Left ventricle myocardium inferior (tissue), 1 donor: ENCODE measurements at regions not wholly inside any gene's neighbourhood (a gene's known extent, or its start where the extent isn't known, plus 50 kb on each side); places are given as distances from the start of the nearest gene placed in this dataset.

Experiments used
- DNase-seq: peaks from one replicate; pipeline ENCODE4 v3.0.0-alpha.2; 2020
- H3K27ac ChIP-seq: fragments of 200-600 bp; replicated peaks from 2 replicates; pipeline ENCODE4 v1.8.0; 2021
- H3K27me3 ChIP-seq: fragments of 200-600 bp; 2 replicates; pipeline ENCODE4 v1.8.0; 2021; ENCODE audit warnings: low read depth
- H3K36me3 ChIP-seq: fragments of 200-600 bp; 2 replicates; pipeline ENCODE4 v1.8.0; 2021
- H3K4me1 ChIP-seq: fragments of 200-600 bp; 2 replicates; pipeline ENCODE4 v1.8.0; 2021
- H3K4me3 ChIP-seq: fragments of 200-600 bp; 2 replicates; pipeline ENCODE4 v1.8.0; 2021; ENCODE audit warnings: mild to moderate bottlenecking, moderate library complexity
- H3K9me3 ChIP-seq: fragments of 200-600 bp; replicated peaks from 2 replicates; pipeline ENCODE4 v1.8.0; 2021
- CTCF ChIP-seq: fragments of 200-600 bp; IDR thresholded peaks from 2 replicates; pipeline ENCODE4 v1.8.0; 2021; ENCODE audit warnings: antibody characterized with exemption, mild to moderate bottlenecking, borderline replicate concordance
- intact Hi-C: fragments of 100-400 bp; cut with micrococcal nuclease; formaldehyde crosslinking; loops from one replicate; pipeline ENCODE4 v1.11.0; 2022
- donor health status: DM: no; HTN: yes; CAD: no; lungs with severe emphysema.

DNA sequence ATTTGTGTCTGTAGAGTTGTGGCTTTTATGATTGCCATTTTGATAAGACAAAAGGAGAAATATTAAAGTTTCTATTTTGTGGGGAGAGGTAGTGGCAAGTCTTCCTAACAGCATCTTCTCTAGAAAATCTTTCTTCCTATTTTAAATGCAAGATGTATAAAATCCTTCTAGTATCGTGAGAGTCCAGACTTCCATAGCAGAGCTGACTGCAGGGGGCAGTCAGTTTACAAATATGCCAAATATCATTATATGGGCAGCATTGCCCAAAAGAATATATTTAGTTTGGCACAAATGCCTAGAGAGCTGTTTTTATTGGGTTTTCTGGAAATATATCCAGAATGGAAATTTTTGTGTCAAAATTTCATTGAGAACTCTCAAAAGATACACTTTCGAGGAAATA is 82.1 kb upstream of the ALDH1A1 start:
- H3K27me3 ChIP-seq = no peaks in the 10 kb centered on the region
- no peak for DNase-seq
- H3K9me3 ChIP-seq = no peaks in the 10 kb centered on the region
- no peak for TF ChIP-seq CTCF
- intact Hi-C loops = no loop called here
- no peak overlapping the region for H3K27ac ChIP-seq
- H3K36me3 ChIP-seq = no peaks in the 10 kb centered on the region
- peaks cover 24% of the 10 kb centered on the region for H3K4me1 ChIP-seq
- no peak overlapping the region for H3K4me3 ChIP-seq

DNA sequence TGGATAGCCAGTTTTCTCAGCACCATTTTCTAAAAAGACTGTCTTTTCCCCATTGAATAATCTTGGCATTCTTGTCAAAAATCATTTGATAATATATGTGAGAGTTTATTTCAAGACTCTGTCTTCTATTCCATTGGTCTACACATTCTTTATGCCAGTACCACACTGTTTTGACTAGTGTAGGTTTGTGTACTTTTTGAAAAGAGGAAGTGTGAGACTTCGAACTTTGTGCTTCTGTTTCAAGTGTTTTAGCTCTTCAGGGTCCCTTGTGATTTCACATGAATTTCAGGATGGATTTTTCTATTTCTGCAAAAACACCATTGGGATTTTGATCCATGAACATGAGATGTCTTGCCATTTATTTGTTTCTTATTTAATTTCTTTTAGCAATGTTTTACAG is 78.5 kb upstream of the ALDH1A1 start:
- intact Hi-C loops = no loop called here

GRCh38 chr9:73030370-73031030 is 77.6 kb upstream of the ALDH1A1 start:
- Histone ChIP-seq H3K27ac (no peak overlapping the region), H3K4me3 (no peak overlapping the region), H3K9me3 (no peaks in the 10 kb centered on the region), H3K36me3 (no peaks in the 10 kb centered on the region), H3K4me1 (no peaks in the 10 kb centered on the region), H3K27me3 (no peaks in the 10 kb centered on the region)
- no peak for TF ChIP-seq CTCF
- no peak for DNase-seq
- intact Hi-C loops = no loop called here

More for the DNA sequence above, 78.5 kb upstream of the ALDH1A1 start:
- TF ChIP-seq CTCF = no peak
- no peak for DNase-seq
- Histone ChIP-seq H3K27ac (no peak overlapping the region), H3K27me3 (no peaks in the 10 kb centered on the region), H3K4me3 (no peak overlapping the region), H3K9me3 (no peaks in the 10 kb centered on the region), H3K4me1 (no peaks in the 10 kb centered on the region), H3K36me3 (no peaks in the 10 kb centered on the region)

DNA sequence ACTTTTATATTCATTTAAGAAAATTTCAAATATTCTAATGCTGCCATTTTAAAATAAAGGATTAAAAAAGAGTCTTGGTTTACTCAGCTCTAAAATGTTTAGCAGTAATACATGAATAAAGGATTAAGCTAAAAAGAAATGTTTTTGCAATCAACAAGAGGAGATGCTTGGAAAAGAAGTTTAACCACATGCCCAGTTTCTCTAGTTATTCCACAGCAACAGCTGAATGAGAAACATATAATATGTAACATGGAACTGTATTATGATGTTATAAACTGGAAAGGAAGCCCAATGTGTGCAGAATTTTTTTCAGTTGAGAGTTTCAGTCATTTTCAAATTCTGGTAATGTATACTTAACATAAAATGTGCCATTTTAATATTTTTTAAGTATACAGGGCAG is 76.5 kb upstream of the ALDH1A1 start:
- TF ChIP-seq CTCF = no peak
- H3K36me3 ChIP-seq = no peaks in the 10 kb centered on the region
- H3K27me3 ChIP-seq = no peaks in the 10 kb centered on the region
- intact Hi-C loops = no loop called here
- no peak for DNase-seq
- H3K4me1 ChIP-seq = no peaks in the 10 kb centered on the region
- no peaks in the 10 kb centered on the region for H3K9me3 ChIP-seq
- H3K4me3 ChIP-seq = no peak overlapping the region
- H3K27ac ChIP-seq = no peak overlapping the region

DNA sequence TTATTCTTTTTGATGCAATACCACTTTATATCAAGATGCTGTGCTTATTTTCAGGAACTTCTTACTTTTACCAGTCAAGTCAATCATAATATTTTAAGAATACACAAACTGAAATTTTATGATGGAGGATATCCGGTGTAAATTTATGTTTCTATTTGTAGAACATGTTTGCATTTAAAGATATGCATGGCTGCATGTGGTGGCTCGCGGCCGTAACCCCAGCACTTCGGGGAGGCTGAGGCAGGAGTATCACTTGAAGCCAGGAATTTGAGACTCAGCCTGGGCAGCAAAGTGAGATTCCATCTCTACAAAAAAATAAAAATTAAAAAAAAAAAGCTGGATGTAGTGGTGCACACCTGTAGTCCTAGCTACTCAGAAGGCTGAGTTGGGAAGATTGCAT is 73.5 kb upstream of the ALDH1A1 start:
- Histone ChIP-seq H3K4me3 (no peak overlapping the region), H3K27me3 (no peaks in the 10 kb centered on the region), H3K27ac (no peak overlapping the region), H3K9me3 (no peaks in the 10 kb centered on the region), H3K4me1 (peaks cover 8% of the 10 kb centered on the region), H3K36me3 (no peaks in the 10 kb centered on the region)
- DNase-seq = no peak
- TF ChIP-seq CTCF = no peak
- intact Hi-C loops = no loop called here
